NCI-H510A (cell line): ENCODE measurements at regions not wholly inside any gene's neighbourhood (a gene's known extent, or its start where the extent isn't known, plus 50 kb on each side); places are given as distances from the start of the nearest gene placed in this dataset.

ENCODE experiments used
- DNase-seq: peaks from one replicate; lab custom pipeline; 2025; lab: John Stamatoyannopoulos, UW

DNA sequence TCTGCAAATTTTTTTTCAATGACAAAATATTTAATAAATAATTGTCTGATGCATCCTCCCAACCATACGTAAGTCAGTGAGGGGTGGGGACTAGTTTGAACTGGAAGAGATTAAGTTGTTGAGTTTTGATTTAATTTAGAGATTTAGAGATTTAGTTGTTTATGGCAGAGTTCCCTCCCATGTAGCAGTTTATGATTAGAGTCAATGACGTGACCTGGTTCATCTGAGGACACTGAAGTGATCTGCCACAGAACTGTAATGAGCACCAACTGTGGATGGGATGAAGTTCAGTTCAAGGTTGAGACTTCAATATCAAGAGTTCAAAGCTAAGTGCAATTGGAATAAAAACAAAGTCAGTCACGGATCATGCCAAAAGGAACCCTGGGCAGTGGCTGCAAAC, 609.3 kb downstream of the NOVA1 start:
- no peak for DNase-seq

- DNase-seq: no peak
These were observed 642.1 kb downstream of the NOVA1 start for GRCh38 chr14:25955772-25956171.

DNA sequence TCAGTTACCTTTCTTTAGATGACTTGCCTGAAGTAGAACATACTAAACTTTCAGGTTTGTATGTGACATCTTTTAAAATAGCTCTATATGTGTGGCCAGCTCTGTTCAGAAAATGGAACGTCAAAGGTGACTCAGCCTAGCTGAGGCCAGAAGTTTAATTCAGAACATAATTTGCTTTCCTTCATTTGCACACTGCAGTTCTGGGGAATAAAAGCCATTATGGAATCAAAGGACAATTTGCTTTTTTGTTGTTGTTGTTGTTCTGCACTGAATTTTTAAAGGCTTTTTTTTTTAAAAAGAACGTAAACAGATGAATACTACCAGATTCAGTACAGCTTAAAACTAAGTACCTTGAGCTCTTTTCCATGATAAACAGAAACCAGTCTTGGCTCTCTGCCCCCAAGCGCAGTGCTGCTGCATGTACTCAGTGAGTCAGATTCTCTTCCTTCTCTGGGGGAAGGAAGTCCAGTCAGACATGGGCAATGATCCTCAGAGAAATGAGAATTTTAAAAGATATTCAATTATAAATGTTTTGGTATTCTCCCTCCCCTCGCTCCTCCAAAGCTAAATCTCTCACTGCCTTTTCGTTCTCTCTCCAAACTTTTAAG, 644.2 kb downstream of the NOVA1 start:
- no peak for DNase-seq

DNA sequence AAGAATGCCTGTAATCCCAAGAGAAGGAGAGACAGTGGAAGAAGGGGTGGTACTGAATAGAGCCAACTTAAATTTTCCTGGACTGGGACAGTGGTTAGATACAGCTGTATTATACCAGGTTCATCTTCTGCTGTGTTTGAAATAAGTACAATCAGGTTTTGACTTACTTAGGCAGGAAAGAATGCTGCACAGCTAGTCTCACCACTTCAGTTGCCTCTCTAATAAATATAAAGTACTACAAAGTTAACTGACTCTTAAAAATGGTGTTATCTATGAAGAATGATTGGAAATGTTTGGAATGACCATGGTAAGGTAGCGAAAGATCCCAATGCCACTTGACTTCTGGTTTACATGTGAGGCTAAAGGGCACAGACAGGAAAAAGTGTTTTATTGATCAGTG, 652.1 kb downstream of the NOVA1 start:
- DNase-seq: no peak

- DNase-seq: no peak
These were observed 653.8 kb downstream of the NOVA1 start for GRCh38 chr14:25944020-25944419.

GRCh38 chr14:25943329-25943728, 654.5 kb downstream of the NOVA1 start:
- DNase-seq: no peak

DNA sequence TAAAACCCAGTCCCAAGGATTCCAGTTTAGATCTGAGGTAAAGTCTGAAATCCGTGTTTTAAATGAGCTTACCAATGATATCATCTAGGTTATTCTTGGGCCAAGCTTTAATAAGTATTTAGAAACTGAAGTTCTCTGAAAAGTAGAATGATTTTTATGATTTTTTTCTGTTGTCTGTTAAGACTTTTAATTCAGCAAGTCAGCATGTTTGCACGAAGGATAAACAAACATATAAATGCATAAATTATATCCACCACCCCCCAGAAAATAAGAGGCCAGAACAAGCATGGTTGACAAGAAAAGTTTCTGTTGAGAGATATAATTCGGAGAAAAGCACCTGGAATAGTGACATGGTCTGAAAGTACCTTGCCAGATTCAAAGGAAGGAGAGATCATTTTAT, 655.7 kb downstream of the NOVA1 start:
- DNase-seq: no peak

GRCh38 chr14:25933731-25934130, 664.1 kb downstream of the NOVA1 start:
- no peak for DNase-seq

DNA sequence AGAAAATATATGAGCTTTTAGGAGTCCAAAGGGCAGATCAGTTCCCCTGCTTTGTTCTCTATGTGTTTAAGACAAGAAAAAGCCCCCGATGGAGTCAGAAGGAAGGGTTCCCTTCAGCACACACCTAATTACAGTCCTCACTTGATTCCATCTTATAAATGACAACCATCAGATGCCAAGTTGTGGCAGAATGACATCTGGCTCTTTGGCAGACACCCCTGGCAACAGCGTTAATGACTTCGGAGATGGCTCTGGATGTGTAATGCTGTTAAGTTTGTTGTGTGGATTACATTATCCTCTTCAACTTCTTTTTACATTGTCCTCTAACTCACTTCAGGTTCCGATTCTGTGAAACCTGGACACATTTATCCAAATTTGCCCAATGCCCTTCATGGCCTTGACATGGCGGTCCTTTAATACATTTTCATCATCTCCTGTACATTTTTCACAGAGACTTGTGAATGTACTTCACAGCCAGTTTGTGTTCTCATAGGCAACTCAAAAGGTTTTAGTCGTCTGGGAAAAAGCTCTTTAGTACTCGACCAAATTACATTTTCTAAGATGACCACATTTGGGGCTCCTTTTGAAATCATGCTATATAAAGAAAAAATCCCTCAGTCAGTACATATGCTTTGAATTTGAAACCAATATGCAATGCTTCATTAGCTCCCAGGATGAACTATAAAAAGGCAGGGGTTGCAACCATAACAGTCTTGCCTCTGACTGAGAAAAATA, 667.8 kb downstream of the NOVA1 start:
- no peak for DNase-seq

GRCh38 chr14:25911831-25912230, 686.0 kb downstream of the NOVA1 start:
- DNase-seq: no peak

DNA sequence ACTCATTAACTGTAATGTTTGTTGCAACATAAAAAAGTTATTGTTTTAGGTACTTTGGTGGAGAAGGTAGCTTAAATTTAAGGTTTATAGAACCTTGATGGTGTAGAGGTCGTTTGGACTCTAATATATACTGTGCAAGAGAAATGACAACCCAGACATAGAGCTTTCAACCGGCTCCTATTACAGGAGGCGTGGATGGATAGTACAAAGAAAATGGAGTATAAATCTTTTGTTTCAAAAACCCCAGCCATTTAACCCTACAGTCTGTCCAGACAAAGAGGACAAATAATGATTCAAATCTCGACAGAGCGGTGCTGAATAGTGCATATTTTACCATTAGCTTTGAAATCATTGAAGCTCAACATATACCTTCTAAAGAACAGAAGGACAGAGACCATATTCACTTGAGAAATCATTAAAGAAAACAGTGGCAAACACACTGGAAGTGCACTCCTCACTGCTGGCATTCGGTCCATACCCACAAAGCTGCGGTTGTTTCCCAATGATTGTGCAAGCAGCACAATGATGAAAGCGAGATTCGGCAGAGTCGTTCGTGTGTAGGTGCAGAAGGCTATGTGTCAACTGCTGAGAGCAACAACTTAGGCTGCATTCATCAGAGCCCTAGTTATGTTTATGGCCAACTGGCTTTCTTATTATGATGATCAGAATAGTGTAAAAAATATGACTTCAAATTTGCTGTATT, 688.6 kb downstream of the NOVA1 start:
- no peak for DNase-seq

GRCh38 chr14:25908277-25909044, 689.4 kb downstream of the NOVA1 start:
- no peak for DNase-seq

DNA sequence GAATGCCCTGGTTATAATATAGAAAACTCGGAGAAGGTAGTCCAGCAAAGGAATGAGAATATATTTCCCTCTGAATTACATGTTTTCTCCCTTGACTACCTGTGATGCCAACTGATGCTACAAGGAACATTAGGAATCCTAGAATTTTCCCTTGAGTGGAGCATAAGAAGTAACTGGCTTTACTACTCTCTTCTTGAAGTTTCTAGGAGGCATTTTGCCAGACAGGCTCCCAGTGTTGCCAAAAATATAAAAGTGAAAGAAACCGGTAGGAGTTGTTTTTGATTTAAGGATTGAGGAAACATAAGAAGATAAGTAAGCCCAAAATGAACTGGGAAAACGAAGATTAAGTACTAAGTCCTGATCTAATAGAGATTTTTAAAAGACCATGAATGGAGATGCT, 693.4 kb downstream of the NOVA1 start:
- DNase-seq: no peak

- no peak for DNase-seq
These were observed 698.6 kb downstream of the NOVA1 start for GRCh38 chr14:25899197-25899596.

- DNase-seq: no peak
These were observed 701.1 kb downstream of the NOVA1 start for GRCh38 chr14:25896777-25897176.

GRCh38 chr14:25895740-25896139, 702.1 kb downstream of the NOVA1 start:
- no peak for DNase-seq

DNA sequence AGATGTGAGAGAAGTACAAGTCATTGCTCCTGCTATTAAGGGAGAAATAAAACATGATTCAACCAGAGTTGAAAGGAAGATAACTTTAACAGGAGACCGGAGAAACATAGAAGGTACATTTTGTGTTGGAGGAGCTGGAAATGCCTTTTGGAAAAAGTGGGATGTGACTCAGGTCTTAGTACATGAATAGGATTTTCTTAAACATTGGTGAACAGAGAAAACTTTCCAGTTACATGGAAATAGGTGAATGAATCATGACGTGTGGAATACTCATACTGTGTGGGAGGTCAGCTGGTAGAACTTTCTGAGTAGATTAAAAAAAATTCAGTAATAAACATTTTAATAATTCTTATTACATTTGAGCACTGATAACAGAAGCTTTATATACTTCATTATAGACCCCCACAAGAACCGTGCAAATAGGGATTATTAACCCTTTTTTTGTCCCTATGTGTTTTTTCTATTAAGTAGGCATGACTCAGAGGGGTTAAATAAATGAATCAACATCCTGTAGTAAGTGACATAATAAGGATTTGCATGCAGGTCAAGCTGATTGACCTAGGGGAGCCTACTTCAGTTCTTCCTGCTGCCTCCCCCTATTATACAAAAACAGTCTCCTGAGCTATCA, 710.5 kb downstream of the NOVA1 start:
- DNase-seq: no peak

DNA sequence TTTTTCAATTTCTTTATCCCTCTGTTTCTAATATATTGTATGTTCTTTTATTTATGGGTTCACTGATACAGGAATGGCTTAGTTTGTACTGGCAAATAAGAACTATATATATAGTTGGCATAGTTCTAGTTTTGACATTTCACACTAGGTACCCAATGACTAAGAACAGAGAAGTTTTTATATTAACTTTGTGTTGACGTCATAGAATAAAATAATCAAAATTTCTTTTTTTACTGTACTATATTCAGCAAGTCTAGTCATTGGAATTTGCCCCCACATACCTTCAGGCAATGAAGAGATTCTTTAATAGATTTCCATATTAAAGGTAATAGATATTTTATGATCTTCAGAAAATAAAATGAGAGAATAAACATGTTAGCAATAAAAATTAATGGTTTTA, 713.2 kb downstream of the NOVA1 start:
- no peak for DNase-seq

DNA sequence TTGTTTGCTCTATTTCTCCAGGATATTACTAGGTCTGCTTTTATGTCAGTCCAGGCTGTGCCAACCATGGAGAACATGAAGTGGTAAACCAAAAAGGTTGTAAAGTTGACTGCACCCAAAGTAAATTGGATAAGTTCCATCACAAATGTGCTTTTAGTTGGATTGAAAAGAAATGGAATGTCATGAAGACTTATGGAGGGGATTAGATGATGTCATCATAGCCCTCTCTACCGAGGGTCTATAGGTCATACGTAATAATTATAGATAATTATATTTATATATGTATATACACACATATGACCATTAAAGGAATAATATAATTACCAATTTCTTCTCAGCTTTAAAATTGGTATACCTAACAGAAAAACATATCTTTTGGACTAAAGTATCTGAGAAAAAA, 714.9 kb downstream of the NOVA1 start:
- DNase-seq: no peak

GRCh38 chr14:25875475-25875874, 722.4 kb downstream of the NOVA1 start:
- DNase-seq: no peak

DNA sequence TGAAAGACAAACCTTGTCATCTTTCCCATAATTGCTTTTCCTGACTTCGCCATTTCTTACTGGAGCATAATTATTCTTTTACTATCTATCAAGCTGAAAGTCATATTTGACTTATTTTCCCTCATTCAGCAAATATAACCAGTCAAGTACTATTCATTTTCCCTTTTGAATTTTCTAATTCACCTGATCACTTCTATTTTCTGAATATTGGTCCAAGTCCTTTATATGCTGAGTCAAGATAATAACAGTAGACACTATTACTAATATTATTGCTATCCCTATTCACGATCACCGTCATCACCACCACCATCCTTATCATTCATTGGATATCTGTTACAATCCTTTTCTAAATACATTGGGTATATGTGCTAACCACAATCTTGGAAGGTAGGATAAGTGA, 728.0 kb downstream of the NOVA1 start:
- no peak for DNase-seq
